ES-I3 (cell line): ENCODE measurements at regions not wholly inside any gene's neighbourhood (a gene's known extent, or its start where the extent isn't known, plus 50 kb on each side); places are given as distances from the start of the nearest gene placed in this dataset.

Experiments used
- H3K36me3 ChIP-seq: 2 replicates; pipeline ENCODE4 v1.6.1; 2013; ENCODE audit warnings: mild to moderate bottlenecking, low read length, control low read depth, moderate library complexity; ENCODE audit not compliant: insufficient read depth
- H3K4me1 ChIP-seq: 2 replicates; pipeline ENCODE4 v1.6.1; 2013; ENCODE audit warnings: mild to moderate bottlenecking, control low read depth, low read length; ENCODE audit not compliant: insufficient read depth
- H3K9ac ChIP-seq: 2 replicates; pipeline ENCODE4 v1.6.1; 2013; ENCODE audit warnings: low read depth, mild to moderate bottlenecking, low read length, moderate library complexity
- H3K9me3 ChIP-seq: 2 replicates; pipeline ENCODE4 v1.6.1; 2013; ENCODE audit warnings: mild to moderate bottlenecking, low read length, moderate library complexity; ENCODE audit not compliant: control insufficient read depth, insufficient read depth

DNA sequence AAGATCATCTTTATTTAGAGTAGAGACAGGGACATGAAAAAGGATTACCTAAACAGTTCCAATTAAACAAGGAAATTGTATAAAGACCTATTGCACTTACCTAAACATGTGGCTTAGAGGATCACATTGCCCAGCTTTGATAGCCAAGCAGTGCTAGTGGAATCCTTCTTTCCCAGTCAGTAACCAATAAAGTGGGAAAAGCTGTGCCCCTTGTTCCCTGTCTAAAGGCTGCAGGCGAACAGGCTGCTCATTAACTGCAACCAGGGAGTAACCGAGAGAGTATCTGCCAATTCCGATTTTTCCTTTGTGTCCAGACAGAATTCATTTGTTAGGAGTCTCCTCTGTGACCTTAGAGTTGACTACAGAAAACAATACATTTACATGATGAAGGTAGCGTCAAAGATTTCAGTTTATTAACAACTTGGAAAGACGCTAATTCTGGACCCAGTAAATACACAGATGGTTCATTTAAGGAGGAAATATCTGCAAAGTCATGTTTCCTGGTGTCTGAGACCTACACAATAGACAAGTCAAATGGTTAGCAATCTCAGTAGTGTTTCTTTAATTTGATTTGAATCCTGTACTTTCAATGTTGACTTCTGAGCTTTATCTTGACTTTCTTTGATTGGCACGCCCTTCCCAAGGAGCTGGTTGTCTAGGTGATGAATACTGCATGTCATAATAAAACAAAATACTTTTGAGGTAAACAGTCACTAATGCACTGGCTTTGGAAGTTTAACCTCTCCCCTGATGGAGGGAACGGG, 57.3 kb upstream of the MET start:
- Histone ChIP-seq H3K4me1 (peaks cover 38% of the 10 kb centered on the region), H3K9ac (no peak overlapping the region), H3K36me3 (no peaks in the 10 kb centered on the region), H3K9me3 (no peaks in the 10 kb centered on the region)

DNA sequence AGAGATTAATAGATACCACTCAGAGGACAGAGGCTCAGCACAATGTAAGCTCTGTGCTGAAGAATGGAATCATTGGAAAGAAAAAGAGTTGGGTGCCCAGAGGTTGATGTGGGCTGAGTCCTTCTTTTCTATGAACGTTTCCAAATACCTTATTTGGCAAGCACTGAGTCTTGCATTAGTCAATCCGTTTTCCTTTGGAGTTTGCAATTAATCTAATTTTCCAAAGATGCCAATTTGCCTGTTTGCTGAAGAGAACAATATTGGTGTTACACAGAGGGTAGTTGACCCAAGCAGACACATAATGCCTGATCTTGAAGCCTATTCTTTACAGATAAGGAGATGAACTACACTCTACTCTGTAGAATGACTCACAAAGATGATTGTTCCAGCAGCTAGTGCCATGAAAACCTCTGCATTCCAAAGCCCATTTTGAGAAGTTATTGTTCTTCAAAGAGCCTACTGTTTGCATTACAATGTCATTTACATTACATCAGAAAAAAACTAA, 55.4 kb upstream of the MET start:
- Histone ChIP-seq H3K36me3 (no peaks in the 10 kb centered on the region), H3K9me3 (no peaks in the 10 kb centered on the region), H3K9ac (peak overlapping the region; percentile 9; the same call in 1 of the 2 replicates), H3K4me1 (peaks cover 38% of the 10 kb centered on the region)

DNA sequence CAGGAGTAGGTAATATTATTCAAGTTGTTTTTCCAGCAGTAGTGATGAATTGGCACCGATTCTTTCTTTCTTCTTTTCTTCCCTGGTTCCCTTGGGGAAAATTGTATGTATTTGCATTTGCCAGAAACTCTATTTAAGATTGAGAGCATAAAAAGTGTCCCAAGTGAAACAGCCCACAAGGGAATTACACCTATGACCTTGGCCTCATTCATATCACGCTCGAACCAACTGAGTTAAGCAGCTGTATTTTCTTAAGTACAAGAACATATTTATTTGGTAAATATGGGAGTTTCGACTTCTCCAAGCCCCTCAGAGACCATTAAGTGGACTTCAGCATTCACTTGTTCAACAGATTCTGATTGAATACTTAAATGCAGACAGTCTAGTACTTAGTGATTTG, 54.1 kb upstream of the MET start:
- Histone ChIP-seq H3K4me1 (peaks cover 38% of the 10 kb centered on the region), H3K9me3 (no peaks in the 10 kb centered on the region), H3K9ac (no peak overlapping the region), H3K36me3 (no peaks in the 10 kb centered on the region)

DNA sequence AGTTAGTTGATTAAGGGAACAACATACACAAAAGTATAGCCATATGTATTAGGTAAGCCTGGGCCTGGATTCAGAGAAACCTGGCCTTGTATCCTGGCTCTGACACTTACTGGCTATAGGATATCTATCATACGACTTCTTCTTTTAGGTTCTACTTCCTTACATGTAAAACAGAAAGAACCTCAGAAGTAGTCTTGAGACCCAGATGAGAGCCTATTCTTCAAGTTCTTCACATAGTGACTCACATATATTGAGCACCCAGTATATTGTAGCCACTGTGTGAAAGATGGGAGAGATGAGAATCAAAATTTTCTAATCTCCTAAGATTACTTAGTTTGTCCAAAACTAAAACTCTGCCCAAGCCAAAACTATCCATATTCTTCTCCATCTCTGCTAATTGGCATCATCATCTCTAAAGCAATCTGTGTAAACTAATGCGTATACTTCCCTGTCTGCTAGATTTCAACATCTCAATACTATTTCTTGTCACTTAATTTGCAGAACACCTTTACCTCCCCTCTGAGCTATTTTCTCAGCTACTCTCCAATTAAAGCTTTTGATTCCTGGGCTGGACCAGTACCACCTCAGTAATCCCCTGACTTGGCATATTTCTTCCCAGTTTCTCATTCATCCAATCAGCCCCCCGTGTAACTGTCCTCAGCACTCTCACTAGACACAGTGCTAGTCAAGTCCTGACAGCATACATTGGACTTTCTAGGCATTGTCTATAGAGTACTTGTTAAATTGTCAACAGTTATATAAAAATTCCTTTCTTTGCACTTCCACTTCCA, 53.5 kb upstream of the MET start:
- no peaks in the 10 kb centered on the region for H3K36me3 ChIP-seq

DNA sequence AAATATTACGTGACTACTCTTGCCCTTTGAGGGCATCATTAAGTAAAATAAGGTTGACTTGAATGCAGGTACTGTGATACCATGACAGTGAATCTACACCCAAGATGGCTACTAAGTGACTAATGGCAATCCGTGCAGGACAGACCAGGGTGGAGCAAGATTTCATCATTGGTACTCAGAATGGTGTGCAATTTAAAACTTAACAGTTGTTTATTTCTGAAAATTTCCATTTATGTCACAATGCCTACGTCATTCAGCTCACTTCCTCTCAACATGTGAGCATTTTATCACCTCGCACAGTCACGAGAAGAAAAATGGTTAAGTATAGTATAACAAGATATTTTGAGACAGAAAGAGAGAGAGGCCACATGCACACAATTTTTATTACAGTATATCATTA, 50.3 kb upstream of the MET start:
- no peak overlapping the region for H3K9ac ChIP-seq
- H3K4me1 ChIP-seq = peaks cover 13% of the 10 kb centered on the region
- H3K36me3 ChIP-seq = no peaks in the 10 kb centered on the region

More for the DNA sequence above, 53.5 kb upstream of the MET start:
- H3K9me3 ChIP-seq = no peaks in the 10 kb centered on the region
- no peak overlapping the region for H3K9ac ChIP-seq
- peaks cover 38% of the 10 kb centered on the region for H3K4me1 ChIP-seq

More for the DNA sequence above, 50.3 kb upstream of the MET start:
- H3K9me3 ChIP-seq = no peaks in the 10 kb centered on the region
